WERI-Rb-1 (cell line): ENCODE measurements at regions not wholly inside any gene's neighbourhood (a gene's known extent, or its start where the extent isn't known, plus 50 kb on each side); places are given as distances from the start of the nearest gene placed in this dataset.
"Not testable (repeated sequence)": the region's sequence is repeated elsewhere in the genome, so short reads cannot be mapped to it uniquely, and the experiment has no call there.

Source experiments
- DNase-seq: peaks from one replicate; pipeline ENCODE4 v3.0.0-alpha.2; 2020
- H3K27ac ChIP-seq: fragments of 250-450 bp; sonication (Bioruptor Pico); 2 replicates; pipeline ENCODE4 v1.5.1; 2020; ENCODE audit warnings: mild to moderate bottlenecking, moderate library complexity
- H3K27me3 ChIP-seq: fragments of 250-450 bp; sonication (Bioruptor Pico); 2 replicates; pipeline ENCODE4 v1.5.1; 2021; ENCODE audit warnings: mild to moderate bottlenecking, low read depth, moderate library complexity; ENCODE audit not compliant: insufficient read depth, severe bottlenecking
- H3K36me3 ChIP-seq: fragments of 250-450 bp; sonication (Bioruptor Pico); 2 replicates; pipeline ENCODE4 v1.5.1; 2020; ENCODE audit warnings: mild to moderate bottlenecking, moderate library complexity
- H3K4me3 ChIP-seq: 2 replicates; pipeline ENCODE4 v1.5.1; 2011; ENCODE audit warnings: low read depth, mild to moderate bottlenecking, control low read depth, low read length
- H3K9me3 ChIP-seq: fragments of 250-450 bp; sonication (Bioruptor Pico); 2 replicates; pipeline ENCODE4 v1.5.1; 2021; ENCODE audit warnings: mild to moderate bottlenecking, moderate library complexity; ENCODE audit not compliant: severe bottlenecking
- TF ChIP-seq, protein P1 (sequence below): IDR thresholded peaks from 2 replicates; pipeline ENCODE4 v1.5.1; 2011; ENCODE audit warnings: low read depth, mild to moderate bottlenecking, control low read depth, inconsistent platforms, low read length

DNA sequence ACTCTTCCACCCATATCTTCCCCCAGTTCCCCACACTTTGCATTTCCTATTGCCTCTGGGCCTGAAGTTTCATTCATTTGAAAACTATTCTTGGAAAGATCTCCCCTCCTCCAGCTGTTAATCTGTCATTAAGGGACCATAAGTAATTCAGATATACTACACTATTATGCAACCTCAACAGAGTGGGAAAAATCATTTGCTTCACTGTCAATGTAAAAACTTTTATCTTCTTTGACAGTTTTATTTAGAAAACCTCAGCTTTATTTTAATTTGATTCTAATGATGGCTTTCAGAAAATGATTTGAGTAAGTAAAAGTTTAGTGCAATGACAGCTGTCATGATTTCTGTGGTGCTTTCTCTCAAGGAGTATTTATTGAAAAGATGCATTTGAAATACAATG, 435.3 kb upstream of the KCNMB2 start:
- Histone ChIP-seq H3K27ac (no peak overlapping the region), H3K4me3 (no peak overlapping the region), H3K36me3 (no peaks in the 10 kb centered on the region), H3K9me3 (no peaks in the 10 kb centered on the region), H3K27me3 (no peaks in the 10 kb centered on the region)
- no peak for DNase-seq
- TF ChIP-seq, protein P1, sequence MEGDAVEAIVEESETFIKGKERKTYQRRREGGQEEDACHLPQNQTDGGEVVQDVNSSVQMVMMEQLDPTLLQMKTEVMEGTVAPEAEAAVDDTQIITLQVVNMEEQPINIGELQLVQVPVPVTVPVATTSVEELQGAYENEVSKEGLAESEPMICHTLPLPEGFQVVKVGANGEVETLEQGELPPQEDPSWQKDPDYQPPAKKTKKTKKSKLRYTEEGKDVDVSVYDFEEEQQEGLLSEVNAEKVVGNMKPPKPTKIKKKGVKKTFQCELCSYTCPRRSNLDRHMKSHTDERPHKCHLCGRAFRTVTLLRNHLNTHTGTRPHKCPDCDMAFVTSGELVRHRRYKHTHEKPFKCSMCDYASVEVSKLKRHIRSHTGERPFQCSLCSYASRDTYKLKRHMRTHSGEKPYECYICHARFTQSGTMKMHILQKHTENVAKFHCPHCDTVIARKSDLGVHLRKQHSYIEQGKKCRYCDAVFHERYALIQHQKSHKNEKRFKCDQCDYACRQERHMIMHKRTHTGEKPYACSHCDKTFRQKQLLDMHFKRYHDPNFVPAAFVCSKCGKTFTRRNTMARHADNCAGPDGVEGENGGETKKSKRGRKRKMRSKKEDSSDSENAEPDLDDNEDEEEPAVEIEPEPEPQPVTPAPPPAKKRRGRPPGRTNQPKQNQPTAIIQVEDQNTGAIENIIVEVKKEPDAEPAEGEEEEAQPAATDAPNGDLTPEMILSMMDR = no peak

GRCh38 chr3:178103140-178103539, 433.1 kb upstream of the KCNMB2 start:
- Histone ChIP-seq H3K4me3 (no peak overlapping the region), H3K27me3 (no peaks in the 10 kb centered on the region), H3K36me3 (no peaks in the 10 kb centered on the region), H3K9me3 (no peaks in the 10 kb centered on the region), H3K27ac (no peak overlapping the region; the same call in 1 of the 2 replicates)
- DNase-seq = no peak
- TF ChIP-seq, protein P1 = no peak

GRCh38 chr3:178107804-178108203, 428.4 kb upstream of the KCNMB2 start:
- Histone ChIP-seq H3K9me3 (no peaks in the 10 kb centered on the region), H3K27ac (no peak overlapping the region), H3K27me3 (no peaks in the 10 kb centered on the region), H3K4me3 (no peak overlapping the region), H3K36me3 (no peaks in the 10 kb centered on the region)
- TF ChIP-seq, protein P1 = no peak
- no peak for DNase-seq

DNA sequence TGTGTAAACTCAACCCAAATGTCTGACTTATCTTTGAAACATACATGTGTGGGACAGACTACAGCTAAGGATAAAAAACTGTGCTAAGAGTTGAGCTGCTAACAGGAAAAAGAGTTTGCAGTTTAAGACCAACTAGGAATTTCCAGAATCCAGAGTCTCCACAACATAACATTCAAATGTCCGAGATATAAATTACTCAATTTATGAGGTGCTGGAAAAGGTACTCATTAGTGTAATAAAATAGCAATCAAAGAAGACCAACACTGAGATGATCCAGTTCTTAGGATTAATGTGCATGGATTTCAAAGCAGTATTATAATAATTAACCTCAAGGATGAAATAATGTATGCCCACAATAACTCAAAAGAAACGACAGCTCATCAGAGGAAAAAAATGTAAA, 426.5 kb upstream of the KCNMB2 start:
- Histone ChIP-seq H3K27ac (no peak overlapping the region), H3K9me3 (no peaks in the 10 kb centered on the region), H3K36me3 (no peaks in the 10 kb centered on the region), H3K4me3 (no peak overlapping the region), H3K27me3 (no peaks in the 10 kb centered on the region)
- TF ChIP-seq, protein P1 = no peak
- DNase-seq = no peak

DNA sequence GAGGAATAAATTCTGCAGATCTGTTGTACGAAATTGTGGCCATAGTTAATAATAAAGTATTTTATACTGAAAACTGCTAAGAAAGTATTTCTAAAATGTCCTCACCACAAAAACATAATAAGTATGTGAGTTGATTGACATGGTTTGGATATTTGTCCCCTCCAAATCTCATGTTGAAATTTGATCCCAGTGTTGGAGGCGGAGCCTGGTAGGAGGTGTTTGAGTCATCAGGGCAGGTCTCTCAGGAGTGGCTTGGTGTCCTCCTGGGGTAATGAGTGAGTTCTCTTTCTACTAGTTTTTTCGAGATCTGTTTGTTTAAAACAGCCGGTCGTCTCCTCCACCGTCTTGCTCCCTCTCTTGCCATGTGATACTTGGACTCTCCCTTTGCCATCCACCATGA, 424.1 kb upstream of the KCNMB2 start:
- H3K9me3 ChIP-seq = no peaks in the 10 kb centered on the region
- H3K27ac ChIP-seq = no peak overlapping the region
- no peaks in the 10 kb centered on the region for H3K36me3 ChIP-seq
- H3K4me3 ChIP-seq = no peak overlapping the region
- DNase-seq = no peak
- no peaks in the 10 kb centered on the region for H3K27me3 ChIP-seq
- TF ChIP-seq, protein P1 = no peak

DNA sequence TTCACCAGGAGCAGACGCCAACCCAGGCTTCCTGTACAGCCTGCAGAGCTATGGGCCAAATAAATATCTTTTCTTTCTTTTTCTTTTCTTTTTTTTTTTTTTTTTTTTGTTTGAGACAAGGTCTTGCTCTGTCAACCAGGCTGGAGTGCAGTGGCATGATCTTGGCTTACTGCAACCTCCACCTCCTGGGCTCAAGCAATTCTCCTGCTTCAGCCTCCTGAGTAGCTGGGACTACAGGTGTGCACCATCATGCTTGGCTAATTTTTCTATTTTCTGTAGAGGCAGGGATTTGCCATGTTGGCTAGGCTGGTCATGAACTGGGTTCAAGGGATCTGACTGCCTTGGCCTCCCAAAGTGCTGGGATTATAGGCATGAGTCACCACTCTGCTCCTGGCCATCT, 423.7 kb upstream of the KCNMB2 start:
- DNase-seq, H3K9me3 ChIP-seq, H3K36me3 ChIP-seq, H3K27me3 ChIP-seq, H3K27ac ChIP-seq, H3K4me3 ChIP-seq: not testable (repeated sequence)
